ENCODE measurements at regions not wholly inside any gene's neighbourhood (a gene's known extent, or its start where the extent isn't known, plus 50 kb on each side); places are given as distances from the start of the nearest gene placed in this dataset.

GRCh38 chr2:47307066-47307465 is 62.0 kb upstream of the EPCAM start:
- no peak for TF ChIP-seq POLR2A (IDR thresholded peaks at IDR 0.05; ENCODE audit: low read depth, low read length)
- no peak for TF ChIP-seq TAF1 (IDR thresholded peaks at IDR 0.05; ENCODE audit: borderline replicate concordance, low read depth, low read length)
- no peak for TF ChIP-seq POLR2AphosphoS5 (IDR thresholded peaks at IDR 0.05; ENCODE audit: low read depth, low read length)

All from GM12892 (cell line).